ENCODE measurements at regions not wholly inside any gene's neighbourhood (a gene's known extent, or its start where the extent isn't known, plus 50 kb on each side); places are given as distances from the start of the nearest gene placed in this dataset.
A peak's percentile ranks its signal among the peaks of the same experiment; 100 is the strongest.

DNA sequence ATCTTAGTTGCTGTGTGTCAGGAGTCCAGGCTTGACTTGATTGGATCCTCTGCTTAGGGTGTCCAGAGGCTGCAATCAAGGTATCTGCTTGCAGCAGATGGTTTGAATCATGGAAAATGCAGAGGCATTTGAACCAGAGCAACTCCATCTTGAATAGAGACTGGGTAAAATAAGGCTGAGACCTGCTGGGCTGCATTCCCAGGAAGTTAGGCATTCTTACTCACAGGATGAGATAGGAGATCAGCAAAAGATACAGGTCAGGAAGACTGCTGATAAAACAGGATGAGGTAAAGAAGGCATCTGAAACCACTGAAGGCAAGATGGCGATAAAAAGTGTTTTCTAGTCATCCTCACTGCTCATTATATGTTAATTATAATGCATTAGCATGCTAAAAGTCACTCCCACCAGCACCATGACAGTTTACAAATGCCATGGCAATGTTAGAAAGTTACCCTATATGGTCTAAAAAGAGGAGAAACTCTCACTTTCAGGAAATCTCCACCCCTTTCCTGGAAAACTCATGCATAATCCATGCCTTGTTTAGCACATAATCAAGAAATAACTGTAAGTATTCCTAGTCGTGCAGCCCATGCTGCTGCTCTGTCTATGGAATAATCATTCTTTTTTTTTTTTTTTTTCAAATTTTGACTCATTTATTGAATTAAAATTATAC is 218.3 kb upstream of the CPNE8 start:
- TF ChIP-seq, protein P1, sequence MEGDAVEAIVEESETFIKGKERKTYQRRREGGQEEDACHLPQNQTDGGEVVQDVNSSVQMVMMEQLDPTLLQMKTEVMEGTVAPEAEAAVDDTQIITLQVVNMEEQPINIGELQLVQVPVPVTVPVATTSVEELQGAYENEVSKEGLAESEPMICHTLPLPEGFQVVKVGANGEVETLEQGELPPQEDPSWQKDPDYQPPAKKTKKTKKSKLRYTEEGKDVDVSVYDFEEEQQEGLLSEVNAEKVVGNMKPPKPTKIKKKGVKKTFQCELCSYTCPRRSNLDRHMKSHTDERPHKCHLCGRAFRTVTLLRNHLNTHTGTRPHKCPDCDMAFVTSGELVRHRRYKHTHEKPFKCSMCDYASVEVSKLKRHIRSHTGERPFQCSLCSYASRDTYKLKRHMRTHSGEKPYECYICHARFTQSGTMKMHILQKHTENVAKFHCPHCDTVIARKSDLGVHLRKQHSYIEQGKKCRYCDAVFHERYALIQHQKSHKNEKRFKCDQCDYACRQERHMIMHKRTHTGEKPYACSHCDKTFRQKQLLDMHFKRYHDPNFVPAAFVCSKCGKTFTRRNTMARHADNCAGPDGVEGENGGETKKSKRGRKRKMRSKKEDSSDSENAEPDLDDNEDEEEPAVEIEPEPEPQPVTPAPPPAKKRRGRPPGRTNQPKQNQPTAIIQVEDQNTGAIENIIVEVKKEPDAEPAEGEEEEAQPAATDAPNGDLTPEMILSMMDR (IDR thresholded peaks at IDR 0.05; ENCODE audit: low read depth, low read length) = no peak
- no peak for DNase-seq
- Histone ChIP-seq H3K4me1 (peaks cover 13% of the 10 kb centered on the region), H3K36me3 (no peaks in the 10 kb centered on the region), H3K9me3 (no peaks in the 10 kb centered on the region), H3K4me3 (ENCODE audit: low read depth, low read length) (no peak overlapping the region), H3K27me3 (no peaks in the 10 kb centered on the region)

DNA sequence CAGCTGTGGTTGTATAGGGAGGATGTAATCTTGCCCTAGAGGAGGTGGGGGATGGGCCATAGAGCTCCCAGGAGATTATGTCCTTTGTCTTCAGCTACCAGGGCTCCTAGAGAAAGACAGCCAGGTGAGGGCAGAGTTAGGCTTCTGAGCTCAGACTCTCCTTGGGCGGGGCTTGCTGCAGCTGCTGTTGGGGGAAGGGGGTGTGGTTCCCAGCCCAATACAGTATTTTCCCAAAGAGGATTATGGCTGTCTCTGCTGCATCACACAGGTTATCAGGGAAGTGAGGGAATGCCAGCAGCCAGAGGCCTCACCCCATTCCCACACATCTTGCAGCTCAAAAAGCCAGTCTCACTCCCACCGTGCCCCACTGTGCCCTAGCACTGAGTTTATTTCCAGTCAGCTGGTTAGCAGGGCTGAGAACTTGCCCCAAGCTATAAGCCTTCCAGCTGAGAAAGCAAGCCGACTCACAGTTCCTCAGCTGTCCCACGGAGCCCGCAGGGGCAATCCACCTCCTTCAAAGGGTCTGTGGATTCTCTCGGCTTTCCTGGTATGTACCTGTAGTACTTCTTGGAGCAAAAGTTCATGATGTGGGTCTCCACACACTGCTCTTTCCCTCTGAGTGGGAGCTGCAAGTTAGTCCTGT is 217.3 kb upstream of the CPNE8 start:
- TF ChIP-seq, protein P1 (IDR thresholded peaks at IDR 0.05; ENCODE audit: low read depth, low read length) = no peak
- H3K27me3 ChIP-seq = no peaks in the 10 kb centered on the region

DNA sequence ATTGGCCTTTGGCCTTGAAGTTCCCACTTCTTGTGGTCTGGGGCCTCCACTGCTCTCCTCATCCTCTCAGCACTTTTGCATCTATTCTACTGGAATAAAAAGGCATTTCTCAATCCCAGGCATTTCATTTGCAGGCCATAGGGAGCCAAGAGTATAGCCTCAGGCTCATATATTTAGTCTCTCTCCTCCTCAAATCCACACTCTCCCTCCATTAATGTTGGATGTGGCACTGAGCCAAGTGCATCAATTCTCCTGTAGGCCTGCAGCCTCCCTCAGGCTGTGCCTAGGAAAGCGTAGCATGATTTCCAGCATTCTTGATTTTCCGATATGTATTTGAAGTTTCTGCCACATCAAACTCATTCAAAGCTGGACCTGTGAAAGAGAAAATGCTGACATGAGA is 211.5 kb upstream of the CPNE8 start:
- Histone ChIP-seq H3K4me1 (peaks cover 27% of the 10 kb centered on the region), H3K4me3 (ENCODE audit: low read depth, low read length) (peak overlapping the region; percentile 36), H3K36me3 (no peaks in the 10 kb centered on the region), H3K27me3 (no peaks in the 10 kb centered on the region), H3K9me3 (no peaks in the 10 kb centered on the region)
- DNase-seq = peak; percentile 89
- TF ChIP-seq, protein P1 (IDR thresholded peaks at IDR 0.05; ENCODE audit: low read depth, low read length) = no peak

More for the DNA sequence above, 217.3 kb upstream of the CPNE8 start:
- peaks cover 15% of the 10 kb centered on the region for H3K4me1 ChIP-seq
- no peak overlapping the region for H3K4me3 ChIP-seq (ENCODE audit: low read depth, low read length)
- no peaks in the 10 kb centered on the region for H3K9me3 ChIP-seq
- no peaks in the 10 kb centered on the region for H3K36me3 ChIP-seq
- no peak for DNase-seq

DNA sequence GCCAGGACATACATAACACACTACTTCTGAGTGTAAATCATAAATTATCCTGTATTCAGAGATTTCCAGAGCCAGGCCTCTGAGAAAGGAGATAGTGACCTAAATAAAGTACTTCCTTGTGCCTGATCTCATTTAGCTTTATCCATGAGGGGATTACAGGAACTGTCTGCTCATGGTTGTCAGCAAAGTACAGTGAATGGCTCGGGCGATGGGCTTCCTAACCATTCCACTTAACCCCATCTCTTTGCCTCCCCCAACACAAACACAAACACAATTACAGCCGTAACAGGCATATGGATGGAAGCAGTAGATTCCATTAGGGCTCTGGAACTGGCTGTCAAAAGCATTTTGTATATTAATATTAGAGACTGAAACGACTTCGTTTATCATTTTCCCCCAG is 206.7 kb upstream of the CPNE8 start:
- H3K27me3 ChIP-seq = no peaks in the 10 kb centered on the region
- H3K4me1 ChIP-seq = peaks cover 43% of the 10 kb centered on the region
- no peaks in the 10 kb centered on the region for H3K36me3 ChIP-seq
- peak; percentile 83 for DNase-seq
- no peaks in the 10 kb centered on the region for H3K9me3 ChIP-seq
- TF ChIP-seq, protein P1 (IDR thresholded peaks at IDR 0.05; ENCODE audit: low read depth, low read length) = no peak
- H3K4me3 ChIP-seq (ENCODE audit: low read depth, low read length) = peak overlapping the region; percentile 2; the same call in 1 of the 2 replicates

DNA sequence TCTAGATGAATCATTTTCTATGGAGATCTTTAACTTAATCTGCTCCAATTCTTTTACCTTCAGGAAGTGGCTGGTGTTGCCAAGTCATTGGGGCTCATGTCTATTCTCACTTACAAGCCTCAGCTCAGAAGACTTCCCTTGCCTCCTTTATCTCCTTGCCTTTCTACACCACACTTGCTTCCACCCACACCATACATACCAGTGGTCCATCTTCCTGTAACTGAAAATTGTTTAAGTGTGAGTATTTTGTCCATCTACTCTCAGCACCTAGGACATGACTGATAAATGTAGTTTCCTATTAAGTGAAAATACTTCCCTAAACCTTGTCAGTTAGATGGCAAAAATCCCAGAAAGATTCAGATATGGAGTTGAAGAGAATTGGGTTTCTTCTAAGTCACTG is 199.7 kb upstream of the CPNE8 start:
- H3K36me3 ChIP-seq = no peaks in the 10 kb centered on the region
- no peak for DNase-seq
- no peaks in the 10 kb centered on the region for H3K9me3 ChIP-seq
- TF ChIP-seq, protein P1 (IDR thresholded peaks at IDR 0.05; ENCODE audit: low read depth, low read length) = no peak
- no peaks in the 10 kb centered on the region for H3K27me3 ChIP-seq
- H3K4me1 ChIP-seq = peaks cover 11% of the 10 kb centered on the region
- no peak overlapping the region for H3K4me3 ChIP-seq (ENCODE audit: low read depth, low read length)

DNA sequence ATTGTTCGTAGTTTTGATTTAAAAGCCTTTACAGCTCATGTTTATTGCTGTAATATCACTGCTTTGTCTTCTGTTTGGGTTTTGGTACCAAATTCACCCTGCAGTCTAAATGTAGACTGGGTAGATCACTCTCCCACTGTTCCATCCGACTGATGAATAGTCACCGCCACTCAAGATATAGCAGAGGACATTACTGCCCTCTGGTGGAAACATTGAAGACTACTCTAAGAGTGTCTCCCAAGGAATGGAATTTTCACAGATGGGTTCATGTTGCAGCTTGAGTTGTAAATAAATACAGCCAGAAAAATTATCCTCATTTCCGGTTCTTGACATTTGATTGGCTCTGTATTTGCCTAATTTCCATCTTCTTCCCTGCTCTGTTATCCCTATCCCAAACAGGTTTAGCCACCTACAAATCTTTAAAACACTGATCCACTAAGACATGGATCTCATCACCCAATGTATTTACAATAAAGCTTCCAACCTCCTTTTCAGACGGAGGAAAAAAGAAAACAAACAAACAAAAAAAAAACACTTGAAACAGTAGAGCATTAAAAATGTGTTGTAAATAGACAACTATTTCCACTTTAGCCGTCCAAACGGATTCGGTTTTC is 198.3 kb upstream of the CPNE8 start:
- DNase-seq = peak; percentile 58

More for the DNA sequence above, 198.3 kb upstream of the CPNE8 start:
- Histone ChIP-seq H3K9me3 (no peaks in the 10 kb centered on the region), H3K4me1 (peaks cover 10% of the 10 kb centered on the region), H3K36me3 (no peaks in the 10 kb centered on the region), H3K4me3 (ENCODE audit: low read depth, low read length) (no peak overlapping the region), H3K27me3 (no peaks in the 10 kb centered on the region)
- TF ChIP-seq, protein P1 (IDR thresholded peaks at IDR 0.05; ENCODE audit: low read depth, low read length) = peak; percentile 91
